NCI-H2107 treated with DMSO at 0.1 percent for 48 hours (cell line): ENCODE measurements at regions not wholly inside any gene's neighbourhood (a gene's known extent, or its start where the extent isn't known, plus 50 kb on each side); places are given as distances from the start of the nearest gene placed in this dataset.

Source experiments
- DNase-seq: peaks from one replicate; lab custom pipeline; 2025; ENCODE audit not compliant: unreplicated experiment; lab: John Stamatoyannopoulos, UW

GRCh38 chr2:188196343-188197008, 95.2 kb upstream of the GULP1 start:
- DNase-seq: no peak

GRCh38 chr2:188199716-188200128, 92.0 kb upstream of the GULP1 start:
- no peak for DNase-seq

- no peak for DNase-seq
Observed at GRCh38 chr2:188201639-188202038, 90.0 kb upstream of the GULP1 start.

GRCh38 chr2:188202777-188203176, 88.9 kb upstream of the GULP1 start:
- DNase-seq: no peak

- DNase-seq: no peak
Observed at GRCh38 chr2:188203776-188204175, 87.9 kb upstream of the GULP1 start.

- no peak for DNase-seq
Observed at GRCh38 chr2:188204824-188205223, 86.8 kb upstream of the GULP1 start.

- no peak for DNase-seq
Observed at GRCh38 chr2:188207554-188207953, 84.1 kb upstream of the GULP1 start.

GRCh38 chr2:188209218-188209617, 82.5 kb upstream of the GULP1 start:
- DNase-seq: no peak

GRCh38 chr2:188217264-188217663, 74.4 kb upstream of the GULP1 start:
- DNase-seq: no peak

GRCh38 chr2:188219541-188219940, 72.1 kb upstream of the GULP1 start:
- no peak for DNase-seq

GRCh38 chr2:188220535-188220934, 71.1 kb upstream of the GULP1 start:
- DNase-seq: no peak

- no peak for DNase-seq
Observed at GRCh38 chr2:188227713-188228112, 64.0 kb upstream of the GULP1 start.

- DNase-seq: no peak
Observed at GRCh38 chr2:188235364-188235763, 56.3 kb upstream of the GULP1 start.

GRCh38 chr2:188238386-188238785, 53.3 kb upstream of the GULP1 start:
- DNase-seq: no peak
